CD14-positive monocyte (primary cell): ENCODE measurements at regions not wholly inside any gene's neighbourhood (a gene's known extent, or its start where the extent isn't known, plus 50 kb on each side); places are given as distances from the start of the nearest gene placed in this dataset.

Experiments
- DNase-seq, 3 donors: peaks; one replicate each; pipeline ENCODE4 v3.0.0-alpha.2; 2011 to 2022
- H2AFZ ChIP-seq: 2 replicates; pipeline ENCODE4 v1.6.0; 2012; ENCODE audit warnings: mild to moderate bottlenecking, low read depth, low read length, inconsistent platforms; ENCODE audit not compliant: insufficient read depth, poor library complexity, severe bottlenecking
- H3K27ac ChIP-seq, 2 donors: 1 replicate in 1 of 2; 2 replicates in 1 of 2; pipeline ENCODE4 v1.5.1; 2012 to 2013; ENCODE audit warnings: low read length in 2 of 2, control low read depth in 1 of 2, inconsistent platforms in 1 of 2, low read depth in 1 of 2, mild to moderate bottlenecking in 1 of 2
- H3K27me3 ChIP-seq, 2 donors: one replicate each; pipeline versions ENCODE4 v1.6.0 to v1.6.1; 2011 to 2013; ENCODE audit warnings: low read length in 2 of 2; ENCODE audit not compliant: control insufficient read depth in 2 of 2, insufficient read depth in 2 of 2
- H3K36me3 ChIP-seq, 2 donors: replicated peaks in 1 of 2; 1 replicate in 1 of 2; 2 replicates in 1 of 2; pipeline versions ENCODE4 v1.5.1 to v1.6.1; 2012 to 2013; ENCODE audit warnings: low read length in 2 of 2, control low read depth in 1 of 2, inconsistent platforms in 1 of 2, mild to moderate bottlenecking in 1 of 2; ENCODE audit not compliant: insufficient read depth in 2 of 2, control insufficient read depth in 1 of 2
- H3K4me1 ChIP-seq, 2 donors: 1 replicate in 1 of 2; 2 replicates in 1 of 2; pipeline versions ENCODE4 v1.5.1 to v1.6.1; 2012 to 2013; ENCODE audit warnings: low read length in 2 of 2, control low read depth in 1 of 2, inconsistent platforms in 1 of 2, mild to moderate bottlenecking in 1 of 2, moderate library complexity in 1 of 2; ENCODE audit not compliant: insufficient read depth in 2 of 2, control insufficient read depth in 1 of 2
- H3K4me2 ChIP-seq: replicated peaks from 2 replicates; pipeline ENCODE3; 2012; ENCODE audit warnings: low read length, moderate library complexity, mild to moderate bottlenecking; ENCODE audit not compliant: poor library complexity, severe bottlenecking; ENCODE audit errors: extremely low read depth
- H3K4me3 ChIP-seq, 3 experiments: fragments of 200-600 bp in 1 of 3; sonication (generic) in 1 of 3; replicated peaks in 1 of 3; 1 replicate in 2 of 3; 2 replicates in 1 of 3; pipeline ENCODE4 v1.5.1; 2011 to 2013; ENCODE audit warnings: low read length in 3 of 3, mild to moderate bottlenecking in 3 of 3, control low read depth in 2 of 3, low read depth in 2 of 3, inconsistent platforms in 1 of 3, moderate library complexity in 1 of 3
- H3K79me2 ChIP-seq: 2 replicates; pipeline ENCODE4 v1.6.0; 2012; ENCODE audit warnings: mild to moderate bottlenecking, control low read depth, inconsistent platforms, low read length, moderate library complexity; ENCODE audit not compliant: insufficient read depth
- H3K9ac ChIP-seq: 2 replicates; pipeline ENCODE4 v1.6.0; 2017; ENCODE audit warnings: low read length, mild to moderate bottlenecking; ENCODE audit not compliant: insufficient read depth, poor library complexity, severe bottlenecking
- H3K9me3 ChIP-seq, 2 donors: replicated peaks in 1 of 2; 1 replicate in 1 of 2; 2 replicates in 1 of 2; pipeline versions ENCODE4 v1.5.1 to v1.6.1; 2012 to 2013; ENCODE audit warnings: low read length in 2 of 2, control low read depth in 1 of 2; ENCODE audit not compliant: control insufficient read depth in 1 of 2, insufficient read depth in 1 of 2
- H4K20me1 ChIP-seq: 2 replicates; pipeline ENCODE4 v1.6.0; 2012; ENCODE audit warnings: mild to moderate bottlenecking, low read length, control low read depth, moderate library complexity; ENCODE audit not compliant: insufficient read depth
- H3K27ac Mint-ChIP-seq, 7 donors: one replicate each; pipeline ENCODE4 v1.8.0; 2020; ENCODE audit warnings: mild to moderate bottlenecking in 7 of 7, mixed read lengths in 7 of 7, moderate library complexity in 6 of 7, inconsistent platforms in 2 of 7
- H3K27me3 Mint-ChIP-seq, 3 donors: one replicate each; pipeline ENCODE4 v1.8.0; 2021 to 2022; ENCODE audit warnings: low read depth in 3 of 3, mild to moderate bottlenecking in 3 of 3, mixed read lengths in 3 of 3, moderate library complexity in 3 of 3, inconsistent platforms in 1 of 3
- H3K36me3 Mint-ChIP-seq, 2 donors: one replicate each; pipeline ENCODE4 v1.8.0; 2020; ENCODE audit warnings: mixed read lengths in 2 of 2, inconsistent platforms in 1 of 2, mild to moderate bottlenecking in 1 of 2
- H3K4me1 Mint-ChIP-seq: one replicate; pipeline ENCODE4 v1.8.0; 2020; ENCODE audit warnings: mild to moderate bottlenecking, mixed read lengths
- H3K4me3 Mint-ChIP-seq, 2 donors: one replicate each; pipeline ENCODE4 v1.8.0; 2020; ENCODE audit warnings: mild to moderate bottlenecking in 2 of 2, mixed read lengths in 2 of 2, moderate library complexity in 1 of 2
- H3K9me3 Mint-ChIP-seq, 7 donors: one replicate each; pipeline ENCODE4 v1.8.0; 2020 to 2022; ENCODE audit warnings: mixed read lengths in 7 of 7, mild to moderate bottlenecking in 6 of 7, moderate library complexity in 6 of 7, inconsistent platforms in 2 of 7
- WGBS: methylation state at CpG from one replicate; pipeline ENCODE4 v1.1.5; 2013; ENCODE audit warnings: missing lambda C conversion rate; ENCODE audit not compliant: insufficient coverage; 5-methylcytosine and 5-hydroxymethylcytosine counted together
- intact Hi-C, 2 donors: fragments of 100-400 bp; cut with micrococcal nuclease; formaldehyde crosslinking; loops; one replicate each; pipeline versions ENCODE4 v1.15.0 to v1.15.1; 2023
- TF ChIP-seq, protein P1 (sequence below): fragments of 200-600 bp; IDR thresholded peaks from one replicate; pipeline ENCODE4 v1.8.0; 2022; ENCODE audit warnings: antibody characterized with exemption, mild to moderate bottlenecking

DNA sequence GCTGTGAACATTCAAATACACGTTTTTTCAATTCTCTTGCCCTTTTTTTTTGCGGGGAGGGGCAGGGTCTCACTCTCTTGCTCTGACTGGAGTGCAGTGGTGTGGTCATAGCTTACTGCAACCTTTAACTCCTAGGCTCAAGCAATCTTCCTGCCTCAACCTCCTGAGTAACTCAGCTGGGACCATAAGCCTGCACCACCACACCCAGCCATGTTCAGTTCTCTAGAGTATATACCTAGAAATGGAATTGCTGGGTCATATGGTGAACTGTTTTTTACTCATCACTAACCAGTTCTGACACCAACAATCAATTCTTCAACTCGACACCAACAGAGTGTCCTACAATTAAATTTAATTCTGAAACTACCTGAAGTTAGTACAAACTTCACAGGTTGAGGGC is 85.5 kb upstream of the ZNF169 start:
- peaks cover 35 to 57% of the 10 kb centered on the region in 2 donors for H3K36me3 Mint-ChIP-seq
- Histone ChIP-seq H3K9me3 (no peaks in the 10 kb centered on the region), H3K36me3 (peaks cover 28 to 55% of the 10 kb centered on the region in 2 donors), H3K4me1 (peaks cover 7 to 27% of the 10 kb centered on the region in 2 donors), H3K4me2 (no peak overlapping the region), H4K20me1 (peaks cover 100% of the 10 kb centered on the region), H2AFZ (no peak overlapping the region), H3K27ac (peak overlapping the region in 1 of 2 donors; percentile 51), H3K9ac (no peak overlapping the region), H3K79me2 (peaks cover 98% of the 10 kb centered on the region), H3K4me3 (no peak overlapping the region), H3K27me3 (no peaks in the 10 kb centered on the region)
- DNase-seq, result no peak
- intact Hi-C loops, result no loop called here
- H3K4me1 Mint-ChIP-seq, result peaks cover 48% of the 10 kb centered on the region
- WGBS, result no CpG with 5 or more reads among the region's 3 CpGs
- TF ChIP-seq, protein P1, sequence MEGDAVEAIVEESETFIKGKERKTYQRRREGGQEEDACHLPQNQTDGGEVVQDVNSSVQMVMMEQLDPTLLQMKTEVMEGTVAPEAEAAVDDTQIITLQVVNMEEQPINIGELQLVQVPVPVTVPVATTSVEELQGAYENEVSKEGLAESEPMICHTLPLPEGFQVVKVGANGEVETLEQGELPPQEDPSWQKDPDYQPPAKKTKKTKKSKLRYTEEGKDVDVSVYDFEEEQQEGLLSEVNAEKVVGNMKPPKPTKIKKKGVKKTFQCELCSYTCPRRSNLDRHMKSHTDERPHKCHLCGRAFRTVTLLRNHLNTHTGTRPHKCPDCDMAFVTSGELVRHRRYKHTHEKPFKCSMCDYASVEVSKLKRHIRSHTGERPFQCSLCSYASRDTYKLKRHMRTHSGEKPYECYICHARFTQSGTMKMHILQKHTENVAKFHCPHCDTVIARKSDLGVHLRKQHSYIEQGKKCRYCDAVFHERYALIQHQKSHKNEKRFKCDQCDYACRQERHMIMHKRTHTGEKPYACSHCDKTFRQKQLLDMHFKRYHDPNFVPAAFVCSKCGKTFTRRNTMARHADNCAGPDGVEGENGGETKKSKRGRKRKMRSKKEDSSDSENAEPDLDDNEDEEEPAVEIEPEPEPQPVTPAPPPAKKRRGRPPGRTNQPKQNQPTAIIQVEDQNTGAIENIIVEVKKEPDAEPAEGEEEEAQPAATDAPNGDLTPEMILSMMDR, result no peak
- no peak overlapping the region for H3K4me3 Mint-ChIP-seq
- H3K27ac Mint-ChIP-seq, result peak overlapping the region in 4 of 7 donors; percentile 31 to 73 (median 64)
- no peaks in the 10 kb centered on the region for H3K27me3 Mint-ChIP-seq
- no peaks in the 10 kb centered on the region for H3K9me3 Mint-ChIP-seq

DNA sequence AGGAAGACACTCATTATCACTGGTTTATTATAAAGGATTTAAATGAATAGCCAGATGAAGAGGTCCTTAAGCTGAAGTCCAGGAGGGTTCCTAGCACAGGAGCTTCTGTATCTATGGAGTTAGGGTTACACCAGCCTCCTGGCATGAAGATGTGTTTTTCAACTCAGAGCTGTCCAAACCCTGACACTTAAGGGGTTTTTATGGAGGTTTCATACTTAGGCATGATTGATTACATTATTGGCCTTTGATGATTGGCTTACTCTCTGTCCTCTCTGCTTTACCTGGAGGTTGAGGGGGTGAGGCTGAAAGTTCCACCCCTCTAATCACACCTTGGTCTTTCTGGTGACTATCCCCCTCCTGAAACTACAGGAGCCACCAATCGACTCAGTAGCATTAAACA is 84.9 kb upstream of the ZNF169 start:
- Mint-ChIP-seq H3K4me3 (no peak overlapping the region), H3K4me1 (peaks cover 46% of the 10 kb centered on the region), H3K27ac (peak overlapping the region in 3 of 7 donors; percentile 9 to 73 (median 57)), H3K36me3 (peaks cover 36 to 58% of the 10 kb centered on the region in 2 donors), H3K9me3 (no peaks in the 10 kb centered on the region), H3K27me3 (no peaks in the 10 kb centered on the region)
- Histone ChIP-seq H2AFZ (no peak overlapping the region), H3K36me3 (peaks cover 28 to 60% of the 10 kb centered on the region in 2 donors), H3K4me2 (no peak overlapping the region), H3K9me3 (no peaks in the 10 kb centered on the region), H3K27me3 (no peaks in the 10 kb centered on the region), H3K4me3 (no peak overlapping the region), H3K4me1 (peaks cover 4 to 22% of the 10 kb centered on the region in 2 donors), H3K27ac (peak overlapping the region in 1 of 2 donors; percentile 51), H3K9ac (no peak overlapping the region), H4K20me1 (peaks cover 100% of the 10 kb centered on the region), H3K79me2 (peaks cover 98% of the 10 kb centered on the region)
- WGBS, result no CpG with 5 or more reads among the region's 1 CpG
- intact Hi-C loops, result no loop called here
- no peak for DNase-seq
- TF ChIP-seq, protein P1, result no peak
